Posterior cingulate gyrus (tissue), 11 donors: ENCODE measurements at regions not wholly inside any gene's neighbourhood (a gene's known extent, or its start where the extent isn't known, plus 50 kb on each side); places are given as distances from the start of the nearest gene placed in this dataset.

Experiments
- DNase-seq, 10 donors: peaks; one replicate each; pipeline versions ENCODE4 v3.0.0 to v3.0.0-alpha.2; 2020 to 2021; ENCODE audit warnings: mixed read lengths in 3 of 10
- intact Hi-C: fragments of 100-400 bp; cut with DNase I; formaldehyde crosslinking; loops from one replicate; pipeline ENCODE4 v1.15.1; 2023

- DNase-seq, result no peak
- intact Hi-C loops, result no loop called here
Measured at GRCh38 chr17:14779241-14779640, 478.4 kb downstream of the HS3ST3B1 start.

GRCh38 chr17:14777291-14777690, 476.4 kb downstream of the HS3ST3B1 start:
- intact Hi-C loops, result no loop called here

GRCh38 chr17:14776791-14777190, 475.9 kb downstream of the HS3ST3B1 start:
- intact Hi-C loops, result no loop called here
- no peak for DNase-seq

More at GRCh38 chr17:14777291-14777690, 476.4 kb downstream of the HS3ST3B1 start:
- no peak for DNase-seq

DNA sequence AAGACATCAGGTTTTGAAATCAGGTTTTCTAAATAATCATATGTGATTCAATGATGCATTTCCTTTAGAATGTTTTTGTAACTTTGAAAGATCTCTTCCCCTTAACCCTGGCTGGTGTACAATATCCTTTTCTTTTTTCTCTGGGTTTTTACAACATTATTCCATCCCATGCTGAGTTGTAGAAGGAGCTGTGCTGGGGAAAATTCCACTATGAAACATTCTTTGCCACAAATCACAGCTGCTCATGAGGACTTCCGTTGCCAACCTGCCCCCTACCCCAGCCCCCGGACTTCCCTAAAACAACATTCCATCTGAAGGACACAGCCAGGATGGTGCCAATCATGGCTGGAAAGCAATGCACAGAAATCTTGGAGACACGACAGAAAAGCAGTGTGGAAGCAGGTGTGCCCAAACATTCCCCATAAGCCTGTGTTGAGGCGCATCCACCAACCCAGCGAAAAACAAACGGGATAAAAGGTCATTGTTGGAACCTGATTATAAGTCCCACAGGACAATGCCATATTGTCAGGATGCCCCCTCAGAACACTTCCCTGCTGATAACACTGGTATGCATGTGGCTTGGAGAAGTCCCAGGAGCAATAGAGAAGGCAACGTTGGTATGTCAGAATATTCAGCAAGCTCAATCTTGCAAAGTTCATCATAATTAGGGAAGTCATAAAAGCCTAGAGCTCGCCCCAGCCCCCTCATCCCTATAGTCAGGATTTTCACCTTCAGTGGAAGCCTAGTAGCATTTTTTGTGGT, 475.0 kb downstream of the HS3ST3B1 start:
- DNase-seq, result no peak
- intact Hi-C loops, result no loop called here

DNA sequence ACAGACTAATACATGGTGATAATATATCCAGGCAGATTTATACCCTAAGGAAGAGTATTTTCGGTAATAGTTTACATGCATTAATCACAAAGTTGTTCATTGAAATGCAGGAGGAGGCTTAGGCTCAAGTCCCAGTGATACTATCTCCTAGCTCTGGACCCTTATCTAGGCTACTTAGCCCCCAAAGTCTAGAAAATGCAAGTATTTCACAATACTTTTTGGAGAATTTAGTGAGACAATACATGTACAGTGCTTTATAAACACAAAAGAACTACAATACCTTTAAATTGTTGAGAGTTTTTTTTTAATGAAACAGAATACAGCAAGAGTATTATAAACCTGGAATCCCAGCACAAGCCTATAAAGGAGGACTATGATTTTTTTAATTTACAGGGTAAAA, 473.9 kb downstream of the HS3ST3B1 start:
- intact Hi-C loops, result no loop called here
- DNase-seq, result no peak

DNA sequence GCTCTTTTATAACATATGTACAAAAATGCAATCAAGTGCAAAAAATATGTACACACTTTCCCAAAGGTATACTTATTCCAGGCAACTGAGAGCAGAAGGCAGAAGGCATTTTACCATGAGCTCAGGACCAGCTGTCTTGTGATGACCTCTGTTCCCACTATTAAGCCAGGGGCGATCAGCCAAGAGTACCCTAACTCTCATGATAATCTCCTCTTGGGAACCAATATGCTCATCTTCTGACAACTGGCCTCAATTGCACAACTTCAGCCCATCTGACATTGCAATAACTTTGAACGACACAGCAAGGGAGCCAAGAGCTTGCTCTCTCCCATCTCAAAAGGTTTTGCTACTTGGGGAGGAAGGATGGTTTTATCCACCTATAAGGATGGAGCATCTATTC, 471.9 kb downstream of the HS3ST3B1 start:
- DNase-seq, result no peak
- intact Hi-C loops, result no loop called here

- no peak for DNase-seq
- intact Hi-C loops, result no loop called here
Measured at GRCh38 chr17:14771543-14771942, 470.7 kb downstream of the HS3ST3B1 start.

- intact Hi-C loops, result no loop called here
- DNase-seq, result no peak
Measured at GRCh38 chr17:14768923-14769322, 468.0 kb downstream of the HS3ST3B1 start.

GRCh38 chr17:14762736-14763479, 462.0 kb downstream of the HS3ST3B1 start:
- no peak for DNase-seq
- intact Hi-C loops, result no loop called here

- intact Hi-C loops, result no loop called here
- DNase-seq, result peak in 1 of 10 donors; percentile 45
Measured at GRCh38 chr17:14760719-14761411, 460.0 kb downstream of the HS3ST3B1 start.

DNA sequence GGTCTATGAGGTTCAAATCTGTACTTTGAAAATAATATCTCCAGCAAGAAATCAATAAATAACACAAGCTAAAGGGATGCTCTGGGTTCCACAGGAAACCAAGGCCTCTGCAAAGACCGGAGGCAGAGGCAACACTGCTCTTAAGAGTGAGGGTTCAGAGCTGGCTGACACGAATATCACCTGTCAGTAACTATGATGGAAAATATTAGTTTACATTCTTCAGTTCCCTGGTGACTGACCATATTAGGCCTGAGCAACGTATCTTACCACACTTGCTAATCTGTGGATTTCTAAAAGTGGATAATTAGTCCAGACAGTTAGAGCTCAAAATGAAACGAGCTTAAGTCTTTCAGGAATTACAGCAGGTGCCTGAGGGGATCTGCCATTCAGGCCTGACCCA, 459.3 kb downstream of the HS3ST3B1 start:
- intact Hi-C loops, result no loop called here
- no peak for DNase-seq

DNA sequence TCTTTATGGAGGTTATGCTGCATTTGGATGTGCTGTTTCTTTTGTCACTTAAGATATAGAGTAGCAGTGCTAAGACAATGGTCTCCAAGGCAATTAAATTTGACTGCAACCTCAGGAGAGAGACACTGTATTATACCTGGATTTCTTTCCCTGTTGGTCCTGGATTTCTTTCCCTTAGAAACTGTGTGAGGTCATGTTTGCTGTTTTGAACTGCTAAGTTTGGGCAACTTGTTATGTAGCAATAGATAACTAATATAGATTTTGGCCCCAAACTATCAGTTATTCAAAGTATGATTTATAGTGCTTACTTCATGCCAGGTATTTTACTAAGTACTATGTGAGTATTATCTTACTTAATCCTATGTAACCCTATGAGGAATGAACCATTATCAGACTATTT, 458.4 kb downstream of the HS3ST3B1 start:
- no peak for DNase-seq
- intact Hi-C loops, result no loop called here

- no peak for DNase-seq
- intact Hi-C loops, result no loop called here
Measured at GRCh38 chr17:14756479-14756878, 455.6 kb downstream of the HS3ST3B1 start.

DNA sequence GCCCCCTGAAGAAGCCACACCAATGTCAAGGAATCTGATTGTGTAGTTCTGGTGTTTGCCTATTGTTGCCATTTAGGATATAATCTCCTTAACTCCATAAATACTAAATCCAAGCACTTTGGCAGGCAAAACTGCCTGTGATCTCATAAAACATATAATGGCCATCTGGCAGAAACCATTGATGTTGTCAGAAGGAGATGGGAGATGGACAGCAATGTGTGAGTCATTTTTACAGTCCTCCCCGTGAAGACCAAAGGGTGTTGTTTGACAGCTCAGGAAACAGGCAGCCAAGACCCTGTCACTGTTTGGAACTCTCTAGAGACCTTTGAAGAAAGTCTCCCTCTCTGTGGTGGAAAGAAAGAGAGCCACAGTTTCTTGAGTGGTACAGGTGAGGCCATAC, 454.1 kb downstream of the HS3ST3B1 start:
- no peak for DNase-seq
- intact Hi-C loops, result no loop called here

- intact Hi-C loops, result no loop called here
- no peak for DNase-seq
Measured at GRCh38 chr17:14753383-14753782, 452.5 kb downstream of the HS3ST3B1 start.

DNA sequence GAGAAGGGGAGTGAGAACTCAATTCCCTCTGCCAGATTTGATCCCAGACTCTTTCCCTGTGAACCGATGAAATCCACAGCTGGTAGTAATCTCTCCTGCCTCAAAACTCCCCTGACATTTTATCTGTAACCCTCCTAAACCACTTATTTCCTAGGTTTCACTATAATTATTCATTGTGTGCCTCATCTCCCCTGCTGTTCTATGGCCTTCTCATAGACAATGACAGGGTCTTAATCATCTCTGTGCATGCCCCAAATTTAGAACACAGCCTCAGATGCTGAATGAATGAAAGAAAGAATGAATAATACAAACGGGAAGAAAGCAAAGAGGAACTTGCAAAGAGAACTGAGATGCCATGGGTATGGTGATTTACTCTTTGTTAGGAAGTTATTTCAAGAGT, 451.1 kb downstream of the HS3ST3B1 start:
- no peak for DNase-seq
- intact Hi-C loops, result no loop called here

DNA sequence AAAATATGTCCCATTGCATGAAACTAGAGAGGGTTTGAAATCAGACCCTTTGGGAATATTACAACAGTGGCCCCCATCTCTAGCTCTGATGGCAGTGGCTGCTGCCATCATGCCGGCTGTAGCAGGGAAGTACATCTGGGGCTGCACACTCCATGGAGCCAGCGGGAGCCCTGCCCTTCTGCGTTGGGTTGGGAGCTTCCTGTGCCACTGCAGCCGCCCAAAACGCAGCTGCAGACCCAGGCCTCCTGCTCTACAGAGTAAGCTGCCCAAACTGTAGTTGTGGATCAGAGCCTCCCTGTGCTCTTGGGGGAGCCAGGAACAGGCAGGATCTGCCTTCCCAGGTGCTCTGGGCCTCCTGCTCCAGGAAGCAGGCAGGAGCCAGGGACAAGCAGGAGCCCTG, 450.0 kb downstream of the HS3ST3B1 start:
- intact Hi-C loops, result no loop called here
- no peak for DNase-seq

GRCh38 chr17:14749269-14749668, 448.4 kb downstream of the HS3ST3B1 start:
- DNase-seq, result no peak
- intact Hi-C loops, result no loop called here

- intact Hi-C loops, result no loop called here
- no peak for DNase-seq
Measured at GRCh38 chr17:14748036-14748710, 447.3 kb downstream of the HS3ST3B1 start.

DNA sequence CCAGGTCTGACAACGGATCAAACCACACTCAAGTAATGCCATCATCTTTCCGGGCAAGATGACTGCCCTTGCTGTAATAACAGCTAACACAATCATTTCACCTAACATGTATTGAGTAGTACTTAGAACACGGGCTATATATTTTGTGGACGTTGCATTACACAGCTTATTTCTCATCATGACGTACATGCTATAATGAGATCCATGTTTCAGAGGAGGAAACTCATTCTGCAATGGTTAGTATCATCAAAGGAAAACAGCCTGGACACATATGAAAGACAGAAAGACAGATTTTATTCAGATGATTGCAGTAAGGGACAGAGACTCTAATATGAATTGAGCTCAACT, 446.7 kb downstream of the HS3ST3B1 start:
- intact Hi-C loops, result no loop called here
- DNase-seq, result no peak
